Liver (tissue), 8 donors: ENCODE measurements at regions not wholly inside any gene's neighbourhood (a gene's known extent, or its start where the extent isn't known, plus 50 kb on each side); places are given as distances from the start of the nearest gene placed in this dataset.

Experiments used
- DNase-seq: peaks from one replicate; pipeline ENCODE4 v3.0.0-alpha.2; 2017; ENCODE audit warnings: low spot score
- H3K27ac ChIP-seq, 2 donors: one replicate each; pipeline ENCODE4 v1.7.0; 2013; ENCODE audit warnings: inconsistent platforms in 2 of 2, low read length in 2 of 2, control low read depth in 1 of 2, low read depth in 1 of 2, mild to moderate bottlenecking in 1 of 2
- H3K27me3 ChIP-seq, 4 donors: one replicate each; pipeline versions ENCODE4 v1.6.1 to v1.7.0; 2013; ENCODE audit warnings: low read length in 3 of 4, inconsistent platforms in 1 of 4, mild to moderate bottlenecking in 1 of 4, moderate library complexity in 1 of 4; ENCODE audit not compliant: control insufficient read depth in 4 of 4, insufficient read depth in 4 of 4
- H3K36me3 ChIP-seq, 4 donors: one replicate each; pipeline versions ENCODE4 v1.6.1 to v1.7.0; 2013; ENCODE audit warnings: low read length in 3 of 4, mild to moderate bottlenecking in 3 of 4, low read depth in 1 of 4, moderate library complexity in 1 of 4; ENCODE audit not compliant: control insufficient read depth in 4 of 4, insufficient read depth in 3 of 4
- H3K4me1 ChIP-seq, 4 donors: one replicate each; pipeline versions ENCODE4 v1.6.1 to v1.7.0; 2013; ENCODE audit warnings: low read length in 3 of 4, mild to moderate bottlenecking in 3 of 4, moderate library complexity in 1 of 4; ENCODE audit not compliant: control insufficient read depth in 4 of 4, insufficient read depth in 4 of 4
- H3K4me3 ChIP-seq, 3 donors: one replicate each; pipeline versions ENCODE4 v1.6.1 to v1.7.0; 2013; ENCODE audit warnings: low read length in 3 of 3, control low read depth in 1 of 3, low read depth in 1 of 3, mild to moderate bottlenecking in 1 of 3
- H3K9ac ChIP-seq, 2 donors: one replicate each; pipeline ENCODE4 v1.7.0; 2013; ENCODE audit warnings: low read length in 2 of 2, mild to moderate bottlenecking in 2 of 2, moderate library complexity in 2 of 2, control low read depth in 1 of 2, low read depth in 1 of 2
- H3K9me3 ChIP-seq, 4 donors: one replicate each; pipeline versions ENCODE4 v1.6.1 to v1.7.0; 2013; ENCODE audit warnings: low read length in 3 of 4; ENCODE audit not compliant: control insufficient read depth in 4 of 4
- ATF3 ChIP-seq: IDR thresholded peaks from 2 replicates; pipeline ENCODE4 v1.6.1; 2016; ENCODE audit warnings: antibody characterized with exemption
- CTCF ChIP-seq: fragments of 150-350 bp; IDR thresholded peaks from 2 replicates; pipeline ENCODE4 v1.5.1; 2017; ENCODE audit warnings: improper control_type of control experiment, low read depth, low read length; ENCODE audit not compliant: missing input control
- EGR1 ChIP-seq, 2 donors: IDR thresholded peaks; 2 replicates each; pipeline ENCODE4 v1.6.1; 2016 to 2018; ENCODE audit warnings: antibody characterized with exemption in 2 of 2, low read depth in 2 of 2
- FOXA1 ChIP-seq: IDR thresholded peaks from 2 replicates; pipeline ENCODE4 v1.6.1; 2016; ENCODE audit warnings: antibody characterized with exemption
- FOXA2 ChIP-seq: IDR thresholded peaks from 2 replicates; pipeline ENCODE4 v1.6.1; 2016; ENCODE audit warnings: antibody characterized with exemption
- GABPA ChIP-seq, 2 donors: IDR thresholded peaks in 1 of 2; conservative IDR thresholded peaks in 1 of 2; 2 replicates each; pipeline ENCODE4 v1.6.1; 2016; ENCODE audit warnings: antibody characterized with exemption in 2 of 2, mild to moderate bottlenecking in 1 of 2, moderate library complexity in 1 of 2
- HNF4A ChIP-seq, 2 donors: conservative IDR thresholded peaks; 2 replicates each; pipeline ENCODE4 v1.6.1; 2016; ENCODE audit warnings: antibody characterized with exemption in 2 of 2, mild to moderate bottlenecking in 2 of 2
- HNF4G ChIP-seq: IDR thresholded peaks from 2 replicates; pipeline ENCODE4 v1.6.1; 2016; ENCODE audit warnings: antibody characterized with exemption
- JUND ChIP-seq, 2 donors: IDR thresholded peaks; 2 replicates each; pipeline ENCODE4 v1.6.1; 2016; ENCODE audit warnings: antibody characterized with exemption in 2 of 2
- MAX ChIP-seq: IDR thresholded peaks from 2 replicates; pipeline ENCODE4 v1.6.1; 2016; ENCODE audit warnings: antibody characterized with exemption
- NR2F2 ChIP-seq: IDR thresholded peaks from 2 replicates; pipeline ENCODE4 v1.6.1; 2016; ENCODE audit warnings: antibody characterized with exemption
- RAD21 ChIP-seq, 2 donors: IDR thresholded peaks; 2 replicates each; pipeline ENCODE4 v1.6.1; 2016; ENCODE audit warnings: antibody characterized with exemption in 2 of 2, mild to moderate bottlenecking in 2 of 2
- REST ChIP-seq: IDR thresholded peaks from 2 replicates; pipeline ENCODE4 v1.6.1; 2016; ENCODE audit warnings: antibody characterized with exemption, mild to moderate bottlenecking
- RXRA ChIP-seq, 2 donors: IDR thresholded peaks; 2 replicates each; pipeline ENCODE4 v1.6.1; 2017 to 2018; ENCODE audit warnings: antibody characterized with exemption in 2 of 2, mild to moderate bottlenecking in 1 of 2
- SP1 ChIP-seq: IDR thresholded peaks from 2 replicates; pipeline ENCODE4 v1.6.1; 2018; ENCODE audit warnings: antibody characterized with exemption, mild to moderate bottlenecking
- TAF1 ChIP-seq: conservative IDR thresholded peaks from 2 replicates; pipeline ENCODE4 v1.6.1; 2016; ENCODE audit warnings: antibody characterized with exemption, mild to moderate bottlenecking
- YY1 ChIP-seq: IDR thresholded peaks from 2 replicates; pipeline ENCODE4 v1.6.1; 2016; ENCODE audit warnings: antibody characterized with exemption, mild to moderate bottlenecking
- ZBTB33 ChIP-seq: IDR thresholded peaks from 2 replicates; pipeline ENCODE4 v1.6.1; 2016; ENCODE audit warnings: antibody characterized with exemption
- WGBS: extraction: QIAGEN DNeasy Blood & Tissue Kit; methylation state at CpG from one replicate; pipeline ENCODE4 v1.1.7; 2013; 5-methylcytosine and 5-hydroxymethylcytosine counted together
- donor health status: healthy.
- donor health status: healthy.
- donor health status: healthy.
- donor health status: healthy.
- donor health status: healthy.

GRCh38 chr2:234579231-234579962 lies 82.5 kb upstream of the ARL4C start:
- no peaks in the 10 kb centered on the region for H3K9me3 ChIP-seq
- no peak overlapping the region for H3K27ac ChIP-seq
- 87% methylated on average over 10 of the region's 10 CpGs for WGBS
- TF ChIP-seq FOXA2: no peak
- no peaks in the 10 kb centered on the region for H3K27me3 ChIP-seq
- no peak overlapping the region for H3K4me3 ChIP-seq
- no peaks in the 10 kb centered on the region for H3K36me3 ChIP-seq
- no peak overlapping the region for H3K9ac ChIP-seq
- no peak for DNase-seq
- H3K4me1 ChIP-seq: no peaks in the 10 kb centered on the region

- no peak overlapping the region for H3K4me3 ChIP-seq
- TF ChIP-seq EGR1 (IDR thresholded peaks at IDR 0.05; ENCODE audit: low read depth in 2 of 2): no peak
- TF ChIP-seq RAD21 (IDR thresholded peaks at IDR 0.05): no peak
- TF ChIP-seq TAF1: no peak
- no peak for TF ChIP-seq CTCF
- no peak for TF ChIP-seq FOXA1
- no peak for TF ChIP-seq GABPA (IDR thresholded peaks at IDR 0.05 in 1 of 2, conservative IDR thresholded peaks at IDR 0.05 in 1 of 2)
- TF ChIP-seq HNF4A (conservative IDR thresholded peaks at IDR 0.05): no peak
- TF ChIP-seq REST: no peak
- no peak for TF ChIP-seq JUND (IDR thresholded peaks at IDR 0.05)
- TF ChIP-seq NR2F2: no peak
- no peak for TF ChIP-seq ATF3
- no peak for TF ChIP-seq FOXA2
- no peak for TF ChIP-seq YY1
- no peak for TF ChIP-seq MAX
- TF ChIP-seq ZBTB33: no peak
- TF ChIP-seq HNF4G: no peak
- no peak for TF ChIP-seq RXRA (IDR thresholded peaks at IDR 0.05)
- TF ChIP-seq SP1: no peak
- no peak overlapping the region for H3K9ac ChIP-seq
- DNase-seq: no peak
- H3K27ac ChIP-seq: no peak overlapping the region
- H3K27me3 ChIP-seq: no peaks in the 10 kb centered on the region
- H3K9me3 ChIP-seq: no peaks in the 10 kb centered on the region
- WGBS: 95% methylated on average over 2 of the region's 2 CpGs
- H3K4me1 ChIP-seq: no peaks in the 10 kb centered on the region
- no peaks in the 10 kb centered on the region for H3K36me3 ChIP-seq
These were observed 81.5 kb upstream of the ARL4C start for GRCh38 chr2:234578389-234578788.
